ENCODE measurements at regions not wholly inside any gene's neighbourhood (a gene's known extent, or its start where the extent isn't known, plus 50 kb on each side); places are given as distances from the start of the nearest gene placed in this dataset.

DNA sequence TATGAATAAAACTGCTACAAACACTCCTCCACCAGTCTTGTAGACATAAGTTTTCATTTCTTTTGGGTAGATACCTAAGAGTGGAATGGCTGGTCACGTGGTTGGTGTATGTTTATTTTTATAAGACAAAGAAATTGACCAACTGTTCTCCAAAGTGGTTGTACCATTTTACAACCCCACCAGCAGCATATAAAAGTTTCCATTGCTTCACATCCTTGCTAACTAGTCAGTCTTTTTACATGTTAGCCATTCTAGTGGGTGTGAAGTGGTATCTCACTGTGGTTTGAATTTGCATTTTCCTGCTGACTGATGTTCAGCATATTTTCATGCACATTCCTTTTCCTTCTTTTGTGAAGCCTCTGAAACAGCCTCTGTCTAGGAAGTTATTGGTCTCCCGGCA, 76.2 kb upstream of the ADGRG2 start:
- TF ChIP-seq, protein P1, sequence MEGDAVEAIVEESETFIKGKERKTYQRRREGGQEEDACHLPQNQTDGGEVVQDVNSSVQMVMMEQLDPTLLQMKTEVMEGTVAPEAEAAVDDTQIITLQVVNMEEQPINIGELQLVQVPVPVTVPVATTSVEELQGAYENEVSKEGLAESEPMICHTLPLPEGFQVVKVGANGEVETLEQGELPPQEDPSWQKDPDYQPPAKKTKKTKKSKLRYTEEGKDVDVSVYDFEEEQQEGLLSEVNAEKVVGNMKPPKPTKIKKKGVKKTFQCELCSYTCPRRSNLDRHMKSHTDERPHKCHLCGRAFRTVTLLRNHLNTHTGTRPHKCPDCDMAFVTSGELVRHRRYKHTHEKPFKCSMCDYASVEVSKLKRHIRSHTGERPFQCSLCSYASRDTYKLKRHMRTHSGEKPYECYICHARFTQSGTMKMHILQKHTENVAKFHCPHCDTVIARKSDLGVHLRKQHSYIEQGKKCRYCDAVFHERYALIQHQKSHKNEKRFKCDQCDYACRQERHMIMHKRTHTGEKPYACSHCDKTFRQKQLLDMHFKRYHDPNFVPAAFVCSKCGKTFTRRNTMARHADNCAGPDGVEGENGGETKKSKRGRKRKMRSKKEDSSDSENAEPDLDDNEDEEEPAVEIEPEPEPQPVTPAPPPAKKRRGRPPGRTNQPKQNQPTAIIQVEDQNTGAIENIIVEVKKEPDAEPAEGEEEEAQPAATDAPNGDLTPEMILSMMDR (IDR thresholded peaks at IDR 0.05): no peak
- TF ChIP-seq POLR2AphosphoS5 (IDR thresholded peaks at IDR 0.05; ENCODE audit: insufficient read depth in 1 of 2, low read depth in 1 of 2) (no peak), POLR2A (IDR thresholded peaks at IDR 0.05) (no peak)
- H3K27ac ChIP-seq: no peak overlapping the region
- intact Hi-C loops (cut with DNase I): no loop called here

DNA sequence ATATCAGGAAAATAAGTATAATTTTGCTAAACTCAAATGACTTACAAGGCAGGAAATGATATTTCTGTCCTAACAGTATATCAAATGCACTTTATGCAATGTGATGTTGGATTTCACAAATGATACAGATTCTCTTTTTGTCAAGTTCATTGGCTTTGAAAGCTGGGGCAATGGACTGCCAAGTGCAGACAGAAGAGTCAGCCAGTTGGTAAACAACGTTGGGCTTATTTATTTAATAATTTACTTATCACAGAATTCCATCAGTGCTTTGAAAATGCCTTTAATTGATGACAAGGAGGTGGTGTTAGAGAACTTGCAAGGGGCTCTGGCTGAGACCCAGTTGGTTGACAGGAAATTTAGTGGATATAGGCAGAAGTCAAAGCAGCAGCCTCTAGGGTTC, 79.9 kb upstream of the ADGRG2 start:
- Histone ChIP-seq H3K4me3 (no peak overlapping the region), H3K27ac (no peak overlapping the region), H3K4me1 (no peaks in the 10 kb centered on the region), H3K27me3 (no peaks in the 10 kb centered on the region), H3K9me3 (no peaks in the 10 kb centered on the region), H3K36me3 (no peaks in the 10 kb centered on the region)
- TF ChIP-seq POLR2A (IDR thresholded peaks at IDR 0.05) (no peak), POLR2AphosphoS5 (IDR thresholded peaks at IDR 0.05; ENCODE audit: insufficient read depth in 1 of 2, low read depth in 1 of 2) (no peak)
- TF ChIP-seq, protein P1 (IDR thresholded peaks at IDR 0.05): no peak
- intact Hi-C loops (cut with DNase I): no loop called here
- no peak for DNase-seq (ENCODE audit: extremely low spot score in 2 of 2)

More for the DNA sequence above, 76.2 kb upstream of the ADGRG2 start:
- DNase-seq (ENCODE audit: extremely low spot score in 2 of 2): no peak
- Histone ChIP-seq H3K27me3 (no peaks in the 10 kb centered on the region), H3K9me3 (no peaks in the 10 kb centered on the region), H3K4me1 (no peaks in the 10 kb centered on the region), H3K36me3 (no peaks in the 10 kb centered on the region), H3K4me3 (no peak overlapping the region)

DNA sequence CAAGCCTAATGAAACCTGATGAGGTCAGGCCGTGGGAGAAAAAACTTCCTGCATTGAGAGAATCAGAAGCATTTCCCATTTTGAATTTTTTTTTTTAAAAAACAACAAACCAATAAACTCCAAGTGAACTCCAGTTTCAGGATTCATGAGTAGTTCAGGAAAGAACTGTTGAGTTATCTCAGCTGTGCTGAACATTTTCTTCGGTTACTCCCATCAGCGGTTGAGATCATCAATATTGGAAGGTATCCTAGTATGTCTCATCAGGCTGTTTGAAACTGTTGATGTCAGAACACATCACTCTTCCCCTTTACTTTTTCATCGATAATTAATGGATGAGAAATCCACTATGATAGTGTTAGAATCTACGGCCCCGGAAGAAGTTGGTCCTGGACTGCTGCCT, 82.4 kb upstream of the ADGRG2 start:
- H3K4me1 ChIP-seq: no peaks in the 10 kb centered on the region
- intact Hi-C loops (cut with DNase I): no loop called here
- TF ChIP-seq POLR2A (IDR thresholded peaks at IDR 0.05) (no peak), POLR2AphosphoS5 (IDR thresholded peaks at IDR 0.05; ENCODE audit: insufficient read depth in 1 of 2, low read depth in 1 of 2) (no peak)
- TF ChIP-seq, protein P1 (IDR thresholded peaks at IDR 0.05): no peak
- no peaks in the 10 kb centered on the region for H3K9me3 ChIP-seq
- no peak for DNase-seq (ENCODE audit: extremely low spot score in 2 of 2)
- H3K27me3 ChIP-seq: no peaks in the 10 kb centered on the region
- H3K4me3 ChIP-seq: no peak overlapping the region
- no peaks in the 10 kb centered on the region for H3K36me3 ChIP-seq
- H3K27ac ChIP-seq: no peak overlapping the region

DNA sequence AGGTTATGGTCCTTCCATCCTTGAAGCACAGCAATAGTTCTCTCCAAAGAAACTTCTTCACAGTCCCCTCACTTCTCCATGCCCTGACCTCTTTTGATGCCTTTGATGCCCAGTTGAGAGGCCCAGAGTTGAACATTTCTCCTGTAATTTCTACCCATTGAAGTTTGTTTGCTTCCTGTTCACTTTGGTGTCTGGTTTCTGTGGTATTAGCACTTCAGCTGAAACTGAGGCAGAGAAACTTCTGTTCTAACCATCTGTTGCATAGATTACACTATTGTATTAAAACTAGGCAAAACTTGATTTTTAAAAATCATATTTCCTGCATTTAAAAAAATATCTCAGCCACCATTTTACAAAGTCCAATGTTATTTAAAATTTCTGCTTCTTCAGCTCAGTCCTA, 89.8 kb upstream of the ADGRG2 start:
- Histone ChIP-seq H3K27ac (no peak overlapping the region), H3K4me1 (no peaks in the 10 kb centered on the region), H3K9me3 (no peaks in the 10 kb centered on the region), H3K4me3 (no peak overlapping the region), H3K27me3 (no peaks in the 10 kb centered on the region), H3K36me3 (no peaks in the 10 kb centered on the region)
- DNase-seq (ENCODE audit: extremely low spot score in 2 of 2): no peak
- intact Hi-C loops (cut with DNase I): no loop called here
- TF ChIP-seq POLR2AphosphoS5 (IDR thresholded peaks at IDR 0.05; ENCODE audit: insufficient read depth in 1 of 2, low read depth in 1 of 2): no peak
- no peak for TF ChIP-seq POLR2A (IDR thresholded peaks at IDR 0.05)
- TF ChIP-seq, protein P1 (IDR thresholded peaks at IDR 0.05): no peak

DNA sequence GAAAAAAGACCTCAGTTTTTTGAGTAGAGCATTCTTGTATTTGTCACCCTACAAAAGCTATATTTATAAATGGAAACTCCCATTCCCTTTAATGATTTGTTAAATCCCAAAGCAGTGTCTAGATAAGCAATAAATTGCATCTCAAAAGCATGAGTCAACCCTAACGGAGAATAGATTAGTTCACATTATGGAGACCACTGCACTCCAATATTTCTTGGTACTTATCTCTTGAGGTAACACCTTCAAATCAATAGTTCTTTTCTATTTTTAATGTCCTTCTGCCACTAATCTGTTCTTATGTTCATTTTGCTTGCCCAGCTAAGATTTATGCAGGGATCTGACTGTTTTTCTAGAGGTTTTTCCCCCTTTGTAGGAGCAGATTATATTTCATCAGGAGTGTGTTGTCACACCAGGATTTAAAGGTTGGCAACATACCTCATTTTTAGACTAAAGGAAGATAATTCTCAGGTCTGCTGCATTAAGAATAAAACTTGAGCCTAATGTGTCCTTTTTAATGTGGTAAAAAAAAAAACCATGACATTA, 91.4 kb upstream of the ADGRG2 start:
- H3K4me1 ChIP-seq: no peaks in the 10 kb centered on the region
- intact Hi-C loops (cut with DNase I): no loop called here
- TF ChIP-seq POLR2A (IDR thresholded peaks at IDR 0.05) (no peak), POLR2AphosphoS5 (IDR thresholded peaks at IDR 0.05; ENCODE audit: insufficient read depth in 1 of 2, low read depth in 1 of 2) (no peak)
- TF ChIP-seq, protein P1 (IDR thresholded peaks at IDR 0.05): no peak
- H3K27me3 ChIP-seq: no peaks in the 10 kb centered on the region
- H3K4me3 ChIP-seq: no peak overlapping the region
- H3K36me3 ChIP-seq: no peaks in the 10 kb centered on the region
- H3K9me3 ChIP-seq: no peaks in the 10 kb centered on the region
- no peak overlapping the region for H3K27ac ChIP-seq
- DNase-seq (ENCODE audit: extremely low spot score in 2 of 2): no peak

Measured in vagina (tissue), 2 donors.